ENCODE measurements at regions not wholly inside any gene's neighbourhood (a gene's known extent, or its start where the extent isn't known, plus 50 kb on each side); places are given as distances from the start of the nearest gene placed in this dataset.

GRCh38 chr7:51701935-51702334 lies 385.3 kb upstream of the COBL start:
- no peaks in the 10 kb centered on the region for H4K20me1 ChIP-seq (ENCODE audit: control insufficient read depth, insufficient read depth, low read depth, low read length)
- H3K27ac ChIP-seq (ENCODE audit: low read depth, low read length) = no peak overlapping the region
- no peaks in the 10 kb centered on the region for H3K36me3 ChIP-seq (ENCODE audit: control insufficient read depth, low read length)
- no peak overlapping the region for H3K4me3 ChIP-seq (ENCODE audit: low read length)
- H3K4me2 ChIP-seq (ENCODE audit: low read length) = no peak overlapping the region
- no peaks in the 10 kb centered on the region for H3K27me3 ChIP-seq (ENCODE audit: control insufficient read depth, low read length)
- no peak for TF ChIP-seq CTCF (IDR thresholded peaks at IDR 0.05; ENCODE audit: low read depth, low read length, poor library complexity, severe bottlenecking)
- no peak for TF ChIP-seq EZH2phosphoT487 (IDR thresholded peaks at IDR 0.05; ENCODE audit: borderline replicate concordance, low read length)
- no peaks in the 10 kb centered on the region for H3K79me2 ChIP-seq (ENCODE audit: control insufficient read depth, low read length)
- no peaks in the 10 kb centered on the region for H3K9me2 ChIP-seq (replicated peaks; ENCODE audit: control insufficient read depth, low read length)
- H3F3A ChIP-seq (ENCODE audit: control insufficient read depth, insufficient read depth) = no peaks in the 10 kb centered on the region
- no peaks in the 10 kb centered on the region for H3K4me1 ChIP-seq (ENCODE audit: control insufficient read depth, low read length)
- H3K9me3 ChIP-seq (ENCODE audit: control insufficient read depth, insufficient read depth, low read length) = 0 out of 2 replicates have a peak, but pooled peaks cover 4% of the 10 kb centered on the region

- no peak overlapping the region for H3K4me2 ChIP-seq (ENCODE audit: low read length)
- H3K4me1 ChIP-seq (ENCODE audit: control insufficient read depth, low read length) = no peaks in the 10 kb centered on the region
- no peaks in the 10 kb centered on the region for H3K36me3 ChIP-seq (ENCODE audit: control insufficient read depth, low read length)
- H3K27me3 ChIP-seq (ENCODE audit: control insufficient read depth, low read length) = no peaks in the 10 kb centered on the region
- no peaks in the 10 kb centered on the region for H3K9me2 ChIP-seq (replicated peaks; ENCODE audit: control insufficient read depth, low read length)
- no peaks in the 10 kb centered on the region for H4K20me1 ChIP-seq (ENCODE audit: control insufficient read depth, insufficient read depth, low read depth, low read length)
- 0 out of 2 replicates have a peak, but pooled peaks cover 4% of the 10 kb centered on the region for H3K9me3 ChIP-seq (ENCODE audit: control insufficient read depth, insufficient read depth, low read length)
- no peak overlapping the region for H3K27ac ChIP-seq (ENCODE audit: low read depth, low read length)
- H3K79me2 ChIP-seq (ENCODE audit: control insufficient read depth, low read length) = no peaks in the 10 kb centered on the region
- no peak overlapping the region for H3K4me3 ChIP-seq (ENCODE audit: low read length)
- H3F3A ChIP-seq (ENCODE audit: control insufficient read depth, insufficient read depth) = no peaks in the 10 kb centered on the region
- TF ChIP-seq EZH2phosphoT487 (IDR thresholded peaks at IDR 0.05; ENCODE audit: borderline replicate concordance, low read length) (no peak), CTCF (IDR thresholded peaks at IDR 0.05; ENCODE audit: low read depth, low read length, poor library complexity, severe bottlenecking) (no peak)
Observed at GRCh38 chr7:51700593-51701215, 384.1 kb upstream of the COBL start.

- H3K9me3 ChIP-seq (ENCODE audit: control insufficient read depth, insufficient read depth, low read length) = 0 out of 2 replicates have a peak, but pooled peaks cover under 1% of the 10 kb centered on the region
- TF ChIP-seq EZH2phosphoT487 (IDR thresholded peaks at IDR 0.05; ENCODE audit: borderline replicate concordance, low read length) (no peak), CTCF (IDR thresholded peaks at IDR 0.05; ENCODE audit: low read depth, low read length, poor library complexity, severe bottlenecking) (no peak)
- H4K20me1 ChIP-seq (ENCODE audit: control insufficient read depth, insufficient read depth, low read depth, low read length) = no peaks in the 10 kb centered on the region
- no peak overlapping the region for H3K27ac ChIP-seq (ENCODE audit: low read depth, low read length)
- H3K79me2 ChIP-seq (ENCODE audit: control insufficient read depth, low read length) = no peaks in the 10 kb centered on the region
- no peaks in the 10 kb centered on the region for H3K4me1 ChIP-seq (ENCODE audit: control insufficient read depth, low read length)
- no peak overlapping the region for H3K4me3 ChIP-seq (ENCODE audit: low read length)
- no peaks in the 10 kb centered on the region for H3K36me3 ChIP-seq (ENCODE audit: control insufficient read depth, low read length)
- H3F3A ChIP-seq (ENCODE audit: control insufficient read depth, insufficient read depth) = no peaks in the 10 kb centered on the region
- no peak overlapping the region for H3K4me2 ChIP-seq (ENCODE audit: low read length)
- H3K27me3 ChIP-seq (ENCODE audit: control insufficient read depth, low read length) = no peaks in the 10 kb centered on the region
- no peaks in the 10 kb centered on the region for H3K9me2 ChIP-seq (replicated peaks; ENCODE audit: control insufficient read depth, low read length)
Observed at GRCh38 chr7:51693258-51693657, 376.6 kb upstream of the COBL start.

All from DOHH2 (cell line).